Lower lobe of right lung (tissue), 2 donors: ENCODE measurements at regions not wholly inside any gene's neighbourhood (a gene's known extent, or its start where the extent isn't known, plus 50 kb on each side); places are given as distances from the start of the nearest gene placed in this dataset.
"Not testable (repeated sequence)": the region's sequence is repeated elsewhere in the genome, so short reads cannot be mapped to it uniquely, and the experiment has no call there.

Source experiments
- ATAC-seq, 2 donors: fragments of 200-7000 bp; cut with Tn5 transposase; one replicate each; pipeline ENCODE4 v1.9.1; 2020 to 2022; ENCODE audit warnings: mild to moderate bottlenecking in 2 of 2, moderate library complexity in 2 of 2
- DNase-seq: peaks from one replicate; pipeline ENCODE4 v3.0.0-alpha.2; 2020
- H3K27ac ChIP-seq: fragments of 200-600 bp; one replicate; pipeline ENCODE4 v1.8.0; 2022
- H3K27me3 ChIP-seq: fragments of 200-600 bp; one replicate; pipeline ENCODE4 v1.8.0; 2022; ENCODE audit warnings: low read depth
- H3K36me3 ChIP-seq: fragments of 200-600 bp; one replicate; pipeline ENCODE4 v1.8.0; 2022; ENCODE audit warnings: mild to moderate bottlenecking
- H3K4me1 ChIP-seq: fragments of 200-600 bp; one replicate; pipeline ENCODE4 v1.8.0; 2022
- H3K4me3 ChIP-seq: fragments of 200-600 bp; one replicate; pipeline ENCODE4 v1.8.0; 2022; ENCODE audit warnings: mild to moderate bottlenecking
- H3K9me3 ChIP-seq: fragments of 200-600 bp; one replicate; pipeline ENCODE4 v1.8.0; 2022
- CTCF ChIP-seq: fragments of 200-600 bp; IDR thresholded peaks from one replicate; pipeline ENCODE4 v1.8.0; 2022; ENCODE audit warnings: antibody characterized with exemption, mild to moderate bottlenecking
- intact Hi-C: fragments of 100-400 bp; cut with DNase I; formaldehyde crosslinking; loops from one replicate; pipeline ENCODE4 v1.11.0; 2022
- donor health status: DM: no; HTN: yes; CAD: no; lungs with severe emphysema.

DNA sequence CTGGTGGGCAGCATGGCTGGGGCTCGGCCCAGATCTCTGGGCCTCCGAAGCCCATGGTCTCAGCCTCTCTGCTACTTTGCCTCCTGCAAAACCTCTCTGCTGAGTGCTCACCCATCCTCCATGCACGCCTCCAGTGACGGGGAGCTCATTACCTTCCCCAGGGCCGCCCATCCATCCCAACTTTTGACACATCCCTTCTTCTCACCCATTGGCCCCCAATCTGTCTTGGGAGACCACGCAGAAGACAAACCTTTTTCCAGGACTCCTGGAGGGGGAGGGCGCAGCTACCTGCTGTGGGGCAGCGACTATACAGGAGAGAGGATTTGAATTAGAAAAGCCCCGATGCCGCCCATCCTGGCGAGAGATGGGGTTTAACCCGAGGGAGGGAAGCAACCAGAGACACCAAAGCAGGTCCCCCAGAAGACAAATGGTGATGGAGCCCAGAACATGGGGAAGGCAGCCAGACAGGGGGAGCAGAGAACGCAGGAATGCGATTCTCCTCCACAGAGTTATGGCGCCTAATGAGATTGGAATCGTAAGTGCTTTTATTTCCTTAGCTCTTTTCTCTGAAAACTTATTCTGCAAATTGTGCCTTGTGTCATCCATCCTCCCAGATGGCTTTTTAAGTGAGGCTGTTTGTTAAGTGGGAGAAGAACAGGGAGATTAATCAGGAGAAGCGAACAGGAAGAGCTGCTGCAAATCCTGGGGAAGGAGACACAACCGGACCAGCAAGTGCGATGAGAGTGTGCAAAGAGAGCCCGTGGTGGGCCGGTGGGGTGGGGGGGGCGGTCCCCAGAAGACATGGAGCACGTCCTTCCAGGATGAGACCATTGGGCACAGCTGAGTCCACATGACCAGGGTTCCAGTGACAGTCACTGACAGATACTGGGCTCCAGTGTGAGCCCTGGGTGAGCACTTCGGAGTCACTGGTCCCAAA is 623.5 kb downstream of the MATN1 start:
- no peak for TF ChIP-seq CTCF
- no peaks in the 10 kb centered on the region for H3K4me1 ChIP-seq
- ATAC-seq, result no peak
- no peaks in the 10 kb centered on the region for H3K36me3 ChIP-seq
- no peak for DNase-seq
- no peak overlapping the region for H3K27ac ChIP-seq
- intact Hi-C loops, result no loop called here
- no peaks in the 10 kb centered on the region for H3K9me3 ChIP-seq
- no peak overlapping the region for H3K4me3 ChIP-seq
- H3K27me3 ChIP-seq, result peaks cover 6% of the 10 kb centered on the region

- H3K27me3 ChIP-seq, intact Hi-C loops, H3K4me1 ChIP-seq, H3K9me3 ChIP-seq, H3K36me3 ChIP-seq, H3K4me3 ChIP-seq, H3K27ac ChIP-seq, ATAC-seq, DNase-seq: not testable (repeated sequence)
Measured at GRCh38 chr1:30097851-30098250, 625.5 kb downstream of the MATN1 start.

GRCh38 chr1:30095451-30096025 is 627.8 kb downstream of the MATN1 start:
- H3K9me3 ChIP-seq, result peaks cover 19% of the 10 kb centered on the region
- H3K36me3 ChIP-seq, result no peaks in the 10 kb centered on the region
- H3K4me3 ChIP-seq, result no peak overlapping the region
- H3K4me1 ChIP-seq, result no peaks in the 10 kb centered on the region
- ATAC-seq (no peak), DNase-seq (no peak)
- no peak overlapping the region for H3K27ac ChIP-seq
- TF ChIP-seq CTCF, result no peak
- intact Hi-C loops, result no loop called here
- H3K27me3 ChIP-seq, result no peaks in the 10 kb centered on the region

GRCh38 chr1:30095051-30095450 is 628.3 kb downstream of the MATN1 start:
- Histone ChIP-seq H3K36me3 (no peaks in the 10 kb centered on the region), H3K27me3 (no peaks in the 10 kb centered on the region), H3K4me1 (no peaks in the 10 kb centered on the region), H3K27ac (no peak overlapping the region), H3K4me3 (no peak overlapping the region), H3K9me3 (peaks cover 19% of the 10 kb centered on the region)
- TF ChIP-seq CTCF, result no peak
- no peak for DNase-seq
- intact Hi-C loops, result no loop called here
- no peak for ATAC-seq

GRCh38 chr1:30092051-30092858 is 631.1 kb downstream of the MATN1 start:
- intact Hi-C loops, result no loop called here
- no peaks in the 10 kb centered on the region for H3K4me1 ChIP-seq
- TF ChIP-seq CTCF, result no peak

More at GRCh38 chr1:30092051-30092858, 631.1 kb downstream of the MATN1 start:
- ATAC-seq, result no peak
- Histone ChIP-seq H3K4me3 (no peak overlapping the region), H3K27me3 (peaks cover under 1% of the 10 kb centered on the region), H3K36me3 (no peaks in the 10 kb centered on the region), H3K9me3 (peaks cover 19% of the 10 kb centered on the region), H3K27ac (no peak overlapping the region)
- DNase-seq, result no peak
